AG09309 (cell line): ENCODE measurements at regions not wholly inside any gene's neighbourhood (a gene's known extent, or its start where the extent isn't known, plus 50 kb on each side); places are given as distances from the start of the nearest gene placed in this dataset.

Experiments used
- DNase-seq: peaks from one replicate; pipeline ENCODE4 v3.0.0-alpha.2; 2010; ENCODE audit warnings: low read depth
- H3K4me3 ChIP-seq: 2 replicates; pipeline ENCODE4 v1.5.1; 2011; ENCODE audit warnings: mild to moderate bottlenecking, low read depth, low read length, moderate library complexity; ENCODE audit not compliant: control insufficient read depth
- TF ChIP-seq, protein P1 (sequence below): IDR thresholded peaks from 2 replicates; pipeline ENCODE4 v1.5.1; 2011; ENCODE audit warnings: mild to moderate bottlenecking, low read depth, low read length, inconsistent platforms; ENCODE audit not compliant: insufficient read depth, control insufficient read depth; ENCODE audit errors: missing control alignments

GRCh38 chr6:10122164-10122563, 292.7 kb downstream of the TFAP2A start:
- no peak for DNase-seq
- TF ChIP-seq, protein P1, sequence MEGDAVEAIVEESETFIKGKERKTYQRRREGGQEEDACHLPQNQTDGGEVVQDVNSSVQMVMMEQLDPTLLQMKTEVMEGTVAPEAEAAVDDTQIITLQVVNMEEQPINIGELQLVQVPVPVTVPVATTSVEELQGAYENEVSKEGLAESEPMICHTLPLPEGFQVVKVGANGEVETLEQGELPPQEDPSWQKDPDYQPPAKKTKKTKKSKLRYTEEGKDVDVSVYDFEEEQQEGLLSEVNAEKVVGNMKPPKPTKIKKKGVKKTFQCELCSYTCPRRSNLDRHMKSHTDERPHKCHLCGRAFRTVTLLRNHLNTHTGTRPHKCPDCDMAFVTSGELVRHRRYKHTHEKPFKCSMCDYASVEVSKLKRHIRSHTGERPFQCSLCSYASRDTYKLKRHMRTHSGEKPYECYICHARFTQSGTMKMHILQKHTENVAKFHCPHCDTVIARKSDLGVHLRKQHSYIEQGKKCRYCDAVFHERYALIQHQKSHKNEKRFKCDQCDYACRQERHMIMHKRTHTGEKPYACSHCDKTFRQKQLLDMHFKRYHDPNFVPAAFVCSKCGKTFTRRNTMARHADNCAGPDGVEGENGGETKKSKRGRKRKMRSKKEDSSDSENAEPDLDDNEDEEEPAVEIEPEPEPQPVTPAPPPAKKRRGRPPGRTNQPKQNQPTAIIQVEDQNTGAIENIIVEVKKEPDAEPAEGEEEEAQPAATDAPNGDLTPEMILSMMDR = no peak
- H3K4me3 ChIP-seq = no peak overlapping the region

GRCh38 chr6:10112871-10113549, 301.9 kb downstream of the TFAP2A start:
- no peak for DNase-seq
- TF ChIP-seq, protein P1 = no peak
- no peak overlapping the region for H3K4me3 ChIP-seq

GRCh38 chr6:10111975-10112374, 302.9 kb downstream of the TFAP2A start:
- TF ChIP-seq, protein P1 = no peak
- H3K4me3 ChIP-seq = no peak overlapping the region
- DNase-seq = no peak

DNA sequence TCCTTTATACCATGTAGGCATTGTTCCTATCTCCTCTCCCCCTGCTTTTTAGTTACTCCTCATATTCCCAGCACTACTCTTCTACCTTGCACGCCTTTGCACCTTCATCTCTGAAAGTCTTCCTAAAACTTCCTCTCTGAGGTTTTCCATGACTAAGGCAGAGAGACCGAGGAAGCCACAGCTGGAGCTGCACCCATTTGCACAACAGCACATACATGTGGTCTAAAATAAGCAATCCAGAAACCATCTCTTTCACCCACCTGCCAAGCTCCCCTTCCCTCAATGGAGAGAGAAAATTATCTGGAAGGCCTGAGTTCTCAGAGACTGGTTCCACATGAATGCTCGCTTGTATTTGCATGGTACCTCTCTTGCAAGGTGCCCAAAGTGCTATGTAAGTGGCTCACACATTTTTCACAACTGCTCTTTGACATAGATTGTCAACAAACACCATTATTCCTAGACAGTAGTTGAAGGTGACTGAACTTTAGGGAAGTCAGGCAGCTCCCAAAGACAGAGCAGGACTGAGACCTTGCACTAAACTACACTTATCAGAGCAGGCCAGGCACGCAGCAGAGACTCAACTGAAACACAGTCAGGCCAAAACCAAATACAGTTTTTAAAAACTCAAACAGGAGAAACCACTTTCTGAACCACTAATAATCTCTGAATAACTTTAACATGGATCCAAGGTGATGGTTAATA, 313.2 kb downstream of the TFAP2A start:
- DNase-seq = no peak
- H3K4me3 ChIP-seq = no peak overlapping the region
- TF ChIP-seq, protein P1 = no peak

GRCh38 chr6:10099529-10100140, 315.2 kb downstream of the TFAP2A start:
- H3K4me3 ChIP-seq = no peak overlapping the region
- TF ChIP-seq, protein P1 = no peak
- DNase-seq = no peak

DNA sequence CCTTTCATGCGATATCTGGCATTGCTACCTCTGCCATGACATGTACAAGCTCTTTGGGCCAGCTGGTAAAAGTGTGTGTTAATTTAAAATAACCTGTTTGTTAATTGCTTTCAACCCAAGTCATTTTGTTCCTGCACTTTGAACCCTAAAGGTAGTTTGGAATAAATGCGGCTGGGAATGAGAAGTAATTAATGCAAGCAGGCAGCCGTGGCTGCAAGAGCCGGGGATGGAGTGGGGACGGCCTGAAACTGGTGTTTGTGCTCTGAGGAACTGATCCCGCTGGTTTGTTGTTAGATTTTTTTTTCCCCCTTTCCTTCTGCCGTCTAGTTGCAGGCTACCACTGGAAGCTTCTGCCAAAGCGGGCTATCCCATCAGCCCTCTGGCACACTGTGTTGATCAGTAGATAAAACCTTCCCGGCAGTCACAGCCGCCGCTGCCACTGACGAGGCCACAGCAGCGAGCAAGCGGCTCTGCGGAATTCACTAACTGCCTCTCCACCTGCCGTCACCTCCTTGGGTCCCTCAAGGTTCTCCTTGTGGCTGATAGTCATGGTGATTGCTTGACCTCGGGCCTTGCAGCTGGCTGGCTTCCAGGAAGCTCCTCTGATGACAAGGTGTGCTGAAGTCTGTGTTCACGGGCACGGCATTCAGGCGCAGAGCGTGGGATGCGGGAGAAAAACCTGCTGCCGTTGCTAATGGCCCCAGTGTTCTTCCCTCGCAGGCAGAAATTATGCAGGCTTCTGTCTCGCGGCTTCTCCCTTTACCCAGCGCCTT, 315.9 kb downstream of the TFAP2A start:
- no peak overlapping the region for H3K4me3 ChIP-seq
- no peak for DNase-seq
- TF ChIP-seq, protein P1 = no peak
